Activated naive CD8-positive, alpha-beta T cell treated with anti-CD3 and anti-CD28 coated beads for 36 hours (primary cell): ENCODE measurements at regions not wholly inside any gene's neighbourhood (a gene's known extent, or its start where the extent isn't known, plus 50 kb on each side); places are given as distances from the start of the nearest gene placed in this dataset.

Experiments
- DNase-seq: peaks from one replicate; pipeline ENCODE4 v3.0.0; 2021
- H3K27ac Mint-ChIP-seq: one replicate; pipeline ENCODE4 v1.8.0; 2022; ENCODE audit warnings: mild to moderate bottlenecking, moderate library complexity, mixed read lengths
- H3K27me3 Mint-ChIP-seq: one replicate; pipeline ENCODE4 v1.8.0; 2022; ENCODE audit warnings: mild to moderate bottlenecking, mixed read lengths
- H3K36me3 Mint-ChIP-seq: one replicate; pipeline ENCODE4 v1.8.0; 2021; ENCODE audit warnings: mild to moderate bottlenecking, mixed read lengths
- H3K4me1 Mint-ChIP-seq: one replicate; pipeline ENCODE4 v1.8.0; 2021; ENCODE audit warnings: mixed read lengths
- H3K4me3 Mint-ChIP-seq: one replicate; pipeline ENCODE4 v1.8.0; 2022; ENCODE audit warnings: mild to moderate bottlenecking, moderate library complexity, mixed read lengths
- H3K9me3 Mint-ChIP-seq: one replicate; pipeline ENCODE4 v1.8.0; 2022; ENCODE audit warnings: mixed read lengths

DNA sequence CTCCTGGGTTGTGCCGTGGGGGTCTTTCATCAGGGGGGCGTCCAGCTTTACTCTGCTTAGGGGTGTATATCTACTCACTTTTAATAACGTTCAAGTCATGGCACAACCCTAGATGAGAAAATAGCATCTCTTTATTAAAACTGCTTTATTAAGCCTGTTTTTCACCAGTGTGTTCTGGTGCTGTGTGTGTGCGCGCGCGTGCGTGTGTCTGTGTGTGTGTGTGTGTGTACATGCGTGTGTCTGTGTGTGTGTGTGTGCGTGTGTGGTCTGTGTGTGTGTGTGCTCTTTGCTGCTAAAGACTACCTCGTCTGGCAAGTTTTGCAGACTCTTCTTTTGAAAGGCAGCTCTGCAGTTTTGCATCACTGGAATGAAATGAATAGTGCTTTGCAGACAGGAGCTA, 390.9 kb upstream of the MKI67 start:
- H3K4me3 Mint-ChIP-seq: no peak overlapping the region
- no peaks in the 10 kb centered on the region for H3K36me3 Mint-ChIP-seq
- H3K9me3 Mint-ChIP-seq: no peaks in the 10 kb centered on the region
- no peak for DNase-seq
- no peaks in the 10 kb centered on the region for H3K4me1 Mint-ChIP-seq
- no peaks in the 10 kb centered on the region for H3K27me3 Mint-ChIP-seq
- no peak overlapping the region for H3K27ac Mint-ChIP-seq

DNA sequence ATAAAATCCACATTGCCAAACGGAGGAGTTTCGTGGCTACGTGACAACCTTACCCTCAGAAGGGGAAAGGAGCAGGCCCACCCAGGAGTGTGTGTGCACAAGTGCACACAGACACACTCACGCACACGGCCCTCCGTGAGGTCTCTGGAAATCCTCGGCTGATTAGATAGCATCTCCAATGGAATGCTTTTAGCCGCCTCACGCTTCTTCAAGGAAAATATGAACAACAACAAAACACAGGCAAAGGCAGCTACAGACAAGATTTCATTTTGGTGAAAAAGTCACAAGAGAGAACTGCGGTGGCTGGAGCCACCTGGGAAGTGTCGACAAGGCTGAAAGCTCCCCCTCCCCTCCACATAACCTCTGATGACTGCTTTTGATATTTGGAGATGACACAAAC, 391.8 kb upstream of the MKI67 start:
- no peaks in the 10 kb centered on the region for H3K27me3 Mint-ChIP-seq
- no peak overlapping the region for H3K27ac Mint-ChIP-seq
- H3K4me3 Mint-ChIP-seq: no peak overlapping the region
- no peak for DNase-seq
- H3K9me3 Mint-ChIP-seq: no peaks in the 10 kb centered on the region
- H3K4me1 Mint-ChIP-seq: no peaks in the 10 kb centered on the region
- no peaks in the 10 kb centered on the region for H3K36me3 Mint-ChIP-seq

DNA sequence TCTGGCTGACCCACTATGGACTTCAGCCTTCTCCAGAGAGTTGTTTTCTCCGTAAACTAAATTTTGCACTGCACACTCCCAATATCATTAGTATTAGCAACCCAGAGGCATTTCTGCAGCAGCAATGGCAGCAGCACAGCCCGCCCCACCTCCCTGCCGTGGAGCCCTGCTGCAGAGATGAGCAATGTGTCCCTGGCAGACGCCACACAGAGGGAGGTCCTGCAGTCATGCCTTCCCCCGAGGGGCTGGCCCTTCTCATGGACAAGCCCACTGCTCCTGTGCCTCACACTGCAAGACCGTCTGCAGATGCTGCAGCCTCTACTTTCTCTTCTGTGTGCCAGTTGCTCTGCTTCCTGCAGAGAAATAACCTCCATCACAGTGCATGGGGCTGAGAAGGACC, 393.4 kb upstream of the MKI67 start:
- no peaks in the 10 kb centered on the region for H3K9me3 Mint-ChIP-seq
- H3K4me3 Mint-ChIP-seq: no peak overlapping the region
- H3K27me3 Mint-ChIP-seq: no peaks in the 10 kb centered on the region
- H3K36me3 Mint-ChIP-seq: no peaks in the 10 kb centered on the region
- H3K27ac Mint-ChIP-seq: no peak overlapping the region
- no peak for DNase-seq
- no peaks in the 10 kb centered on the region for H3K4me1 Mint-ChIP-seq

DNA sequence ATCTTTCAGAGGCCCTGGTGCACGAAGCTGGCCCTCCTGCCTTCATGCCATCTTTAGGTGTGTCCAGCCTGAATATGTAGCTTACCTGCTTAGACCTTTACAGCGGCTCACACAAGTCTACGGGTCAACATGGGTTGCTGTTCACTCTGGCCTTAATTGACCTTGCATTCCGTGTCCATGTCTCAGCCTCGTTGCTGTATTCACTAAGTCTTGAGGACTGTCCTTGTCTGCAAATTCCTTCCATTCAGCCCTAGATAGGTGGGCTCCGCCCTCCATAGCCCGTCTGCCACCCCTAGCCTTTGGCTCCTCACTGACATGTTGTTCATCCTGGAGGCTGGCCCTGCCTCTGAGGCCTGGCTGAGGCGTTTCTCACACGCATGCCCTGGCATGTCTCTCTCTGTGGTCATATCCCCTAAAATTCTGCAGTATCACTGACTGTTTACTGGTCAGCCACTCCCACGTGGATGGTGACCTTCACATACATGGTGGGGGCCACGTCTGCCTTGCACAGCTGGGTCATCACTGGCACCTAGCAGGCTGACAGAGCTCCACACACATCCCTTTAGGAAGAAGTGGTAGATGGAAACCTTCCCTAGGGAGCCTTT, 394.1 kb upstream of the MKI67 start:
- Mint-ChIP-seq H3K9me3 (no peaks in the 10 kb centered on the region), H3K36me3 (no peaks in the 10 kb centered on the region), H3K27me3 (no peaks in the 10 kb centered on the region), H3K4me3 (no peak overlapping the region), H3K27ac (no peak overlapping the region), H3K4me1 (no peaks in the 10 kb centered on the region)
- DNase-seq: no peak

DNA sequence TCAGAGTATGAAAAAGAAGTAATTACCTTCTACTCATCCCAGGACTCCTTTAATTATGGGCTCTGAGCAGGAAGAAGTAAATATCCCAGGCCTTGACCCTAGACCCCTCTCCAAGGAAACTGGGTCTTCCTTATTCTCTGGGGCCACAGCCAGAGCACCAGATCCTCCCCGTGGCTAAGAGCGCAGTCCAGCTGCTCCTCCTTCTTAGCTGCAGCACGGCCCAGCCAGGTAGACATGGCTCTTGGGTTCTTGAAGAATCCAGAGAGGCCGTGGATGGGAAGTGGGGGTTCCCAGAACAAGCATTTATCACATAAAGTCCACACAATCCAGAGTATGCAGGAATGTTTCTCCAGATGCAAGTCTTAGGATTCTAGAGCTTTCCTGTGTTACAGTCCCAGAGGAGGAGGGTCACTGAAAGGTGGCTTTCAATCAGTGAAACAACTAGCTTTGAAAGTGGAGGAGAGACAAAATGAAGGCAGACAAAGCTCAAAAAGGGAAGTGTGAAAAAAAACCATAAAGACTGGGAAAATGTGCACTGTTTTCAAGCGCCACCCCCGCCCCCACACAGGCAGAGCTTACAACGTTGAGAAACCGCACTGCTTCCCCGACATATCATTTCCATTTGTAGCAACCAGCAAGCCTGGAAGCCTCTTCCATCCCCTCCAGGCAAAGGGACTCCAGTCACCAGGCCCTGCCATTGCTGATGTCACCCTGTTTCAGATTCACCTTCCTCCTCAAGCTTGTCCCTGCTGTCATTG, 396.5 kb upstream of the MKI67 start:
- Mint-ChIP-seq H3K4me1 (no peaks in the 10 kb centered on the region), H3K27me3 (no peaks in the 10 kb centered on the region), H3K4me3 (no peak overlapping the region), H3K9me3 (no peaks in the 10 kb centered on the region), H3K36me3 (no peaks in the 10 kb centered on the region), H3K27ac (no peak overlapping the region)
- DNase-seq: no peak

DNA sequence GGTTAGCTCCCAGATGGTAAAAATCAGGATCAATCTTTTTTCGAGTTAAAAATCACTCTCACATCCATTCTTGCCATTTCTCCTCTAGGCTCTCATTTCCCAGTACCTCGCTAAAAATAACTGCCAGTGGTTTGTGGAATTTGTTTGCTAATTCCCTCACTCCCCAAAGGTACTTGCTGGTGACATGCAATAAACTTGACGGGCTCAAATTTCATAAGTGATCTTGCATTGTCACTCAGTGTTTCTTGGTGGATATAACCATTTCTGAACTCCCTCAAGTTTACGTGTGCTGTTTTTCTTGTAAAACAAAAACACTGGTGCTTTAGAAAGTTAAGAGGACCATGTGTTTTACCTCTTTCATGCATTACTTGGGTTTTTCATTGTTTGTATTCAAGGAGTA, 399.2 kb upstream of the MKI67 start:
- Mint-ChIP-seq H3K36me3 (no peaks in the 10 kb centered on the region), H3K4me1 (no peaks in the 10 kb centered on the region), H3K27ac (no peak overlapping the region), H3K4me3 (no peak overlapping the region), H3K27me3 (peaks cover 5% of the 10 kb centered on the region), H3K9me3 (no peaks in the 10 kb centered on the region)
- no peak for DNase-seq

DNA sequence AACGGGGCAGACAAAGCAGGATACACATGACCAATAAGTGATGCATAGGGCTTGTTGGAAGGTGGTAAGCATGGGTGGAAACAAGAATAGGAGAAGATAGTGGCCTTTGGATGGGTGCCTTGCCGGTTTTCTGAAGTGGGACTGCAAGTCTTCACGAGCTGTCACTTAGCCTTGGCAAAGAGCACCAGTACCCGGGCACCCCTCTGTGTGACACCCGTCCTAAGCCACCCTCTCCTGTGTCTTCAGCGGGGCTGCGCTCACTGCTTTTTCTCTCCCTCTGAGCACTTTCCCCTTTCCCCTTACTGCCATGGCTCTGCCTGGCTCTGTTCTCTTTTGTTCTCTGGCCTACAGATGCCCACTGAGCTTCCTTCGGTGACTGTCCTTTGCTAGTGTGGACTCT, 399.7 kb upstream of the MKI67 start:
- Mint-ChIP-seq H3K27ac (no peak overlapping the region), H3K9me3 (no peaks in the 10 kb centered on the region), H3K4me3 (no peak overlapping the region), H3K36me3 (no peaks in the 10 kb centered on the region), H3K27me3 (peaks cover 5% of the 10 kb centered on the region), H3K4me1 (no peaks in the 10 kb centered on the region)
- no peak for DNase-seq

DNA sequence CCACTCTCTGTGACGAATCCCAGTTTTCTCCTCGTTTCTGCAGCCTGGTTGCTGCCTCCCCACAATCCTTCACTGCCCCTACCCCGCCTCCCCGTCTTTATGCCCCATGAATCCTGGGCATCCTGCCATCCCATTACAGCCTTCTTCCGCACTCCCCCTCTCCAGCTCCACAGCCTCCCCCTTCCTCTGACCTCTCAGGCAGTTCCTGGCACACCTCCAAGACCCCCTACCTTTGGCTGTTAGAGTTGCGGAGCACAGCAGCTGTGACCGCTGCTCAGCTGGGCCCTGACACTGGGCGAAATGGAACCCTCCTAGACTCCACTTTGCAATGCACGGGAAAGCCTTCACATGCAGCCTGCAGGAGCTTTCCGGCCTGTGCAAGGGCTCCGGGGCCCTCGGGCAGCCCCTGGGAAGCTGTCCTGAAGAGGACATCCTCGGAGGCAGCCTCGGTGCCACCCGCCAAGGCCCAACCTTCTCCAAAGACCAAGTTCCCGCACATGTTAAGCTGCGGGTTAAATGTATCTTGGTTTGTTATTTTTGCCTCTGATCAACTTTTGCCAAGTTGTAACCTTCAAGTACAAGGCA, 400.7 kb upstream of the MKI67 start:
- no peak for DNase-seq
- Mint-ChIP-seq H3K4me3 (no peak overlapping the region), H3K4me1 (no peaks in the 10 kb centered on the region), H3K27me3 (peaks cover 7% of the 10 kb centered on the region), H3K27ac (no peak overlapping the region), H3K9me3 (no peaks in the 10 kb centered on the region), H3K36me3 (no peaks in the 10 kb centered on the region)

DNA sequence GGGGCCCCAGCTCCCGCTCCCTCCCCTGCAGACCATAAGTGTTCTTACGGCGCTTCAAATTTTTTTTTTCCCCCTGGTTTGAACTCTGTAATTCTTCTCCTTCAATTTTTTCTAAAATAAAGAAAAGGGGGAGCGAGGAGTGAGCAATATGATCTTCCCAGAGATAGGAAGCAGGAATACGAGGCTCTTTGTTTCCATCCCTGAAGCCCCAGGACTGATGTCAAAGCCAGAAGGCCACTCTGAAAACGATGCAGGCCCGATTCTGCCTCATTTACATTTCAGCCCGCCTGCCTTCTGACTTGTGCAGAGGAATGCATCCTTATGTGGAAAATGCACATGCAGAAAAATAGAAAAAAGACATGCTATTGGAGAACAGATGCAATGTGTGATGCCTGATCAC, 401.5 kb upstream of the MKI67 start:
- Mint-ChIP-seq H3K27me3 (peaks cover 9% of the 10 kb centered on the region), H3K4me3 (no peak overlapping the region), H3K27ac (no peak overlapping the region), H3K4me1 (no peaks in the 10 kb centered on the region), H3K9me3 (no peaks in the 10 kb centered on the region), H3K36me3 (no peaks in the 10 kb centered on the region)
- DNase-seq: no peak

DNA sequence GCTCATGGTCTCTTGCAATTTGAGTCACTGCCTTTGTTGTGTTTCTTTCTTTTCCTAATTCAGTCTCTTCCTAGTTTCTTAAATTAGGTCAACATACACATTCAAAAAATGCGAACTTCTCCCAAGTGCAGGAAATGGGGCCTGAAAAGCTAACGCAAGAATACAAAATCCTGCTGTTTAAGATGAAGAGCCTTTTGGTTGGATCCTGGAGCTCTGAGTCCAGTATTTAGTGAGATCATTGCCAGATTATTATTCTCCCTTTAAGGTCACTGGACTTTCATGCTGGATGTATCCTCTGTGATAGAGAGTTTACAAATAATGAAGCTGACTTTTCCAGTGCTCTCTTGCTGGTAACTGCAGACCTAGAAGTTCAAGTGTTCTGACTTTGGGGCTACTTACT, 401.9 kb upstream of the MKI67 start:
- Mint-ChIP-seq H3K4me3 (no peak overlapping the region), H3K36me3 (no peaks in the 10 kb centered on the region), H3K27me3 (peaks cover 13% of the 10 kb centered on the region), H3K27ac (no peak overlapping the region), H3K4me1 (no peaks in the 10 kb centered on the region), H3K9me3 (no peaks in the 10 kb centered on the region)
- no peak for DNase-seq

DNA sequence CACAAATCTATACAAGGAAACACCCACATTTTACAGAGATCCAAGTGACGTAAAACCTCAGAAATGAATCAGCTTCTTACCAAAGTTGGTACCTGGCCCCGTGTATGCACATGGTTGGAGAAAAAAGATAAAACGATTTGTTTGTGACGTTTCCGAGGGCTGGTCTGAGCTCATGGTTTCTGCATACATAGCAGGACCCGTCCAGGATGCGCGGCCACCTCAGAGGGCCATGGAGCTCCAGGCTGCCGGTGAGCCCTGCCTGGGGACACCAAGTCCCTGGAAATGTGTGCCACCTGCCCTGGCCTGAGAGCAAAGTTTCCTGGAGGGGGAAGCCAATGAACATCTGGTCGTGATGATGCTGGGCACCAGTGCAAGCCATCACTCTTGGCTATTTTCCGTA, 402.6 kb upstream of the MKI67 start:
- Mint-ChIP-seq H3K27ac (no peak overlapping the region), H3K27me3 (peaks cover 14% of the 10 kb centered on the region), H3K9me3 (no peaks in the 10 kb centered on the region), H3K4me3 (no peak overlapping the region), H3K36me3 (no peaks in the 10 kb centered on the region), H3K4me1 (no peaks in the 10 kb centered on the region)
- DNase-seq: no peak

DNA sequence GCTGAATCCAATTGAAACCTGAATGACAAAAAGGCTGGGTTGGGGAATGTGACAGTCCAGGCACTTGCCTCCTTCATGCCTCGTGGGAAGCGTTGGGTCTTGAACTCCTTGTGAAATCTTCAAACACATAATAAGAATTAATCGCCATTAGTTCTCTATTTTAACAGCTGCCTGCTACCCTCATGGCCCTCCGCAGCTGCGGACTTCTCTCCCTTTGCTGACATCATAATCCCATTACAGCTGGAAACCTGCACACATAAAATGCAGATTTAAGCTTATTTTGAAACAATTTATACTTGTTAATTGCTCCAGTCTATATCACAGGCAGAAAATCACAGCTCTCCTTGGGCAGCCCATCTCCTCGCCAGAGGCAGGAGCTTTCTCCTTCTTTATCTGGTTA, 403.0 kb upstream of the MKI67 start:
- Mint-ChIP-seq H3K9me3 (no peaks in the 10 kb centered on the region), H3K4me3 (no peak overlapping the region), H3K27ac (no peak overlapping the region), H3K4me1 (no peaks in the 10 kb centered on the region), H3K27me3 (peaks cover 14% of the 10 kb centered on the region), H3K36me3 (no peaks in the 10 kb centered on the region)
- DNase-seq: no peak

DNA sequence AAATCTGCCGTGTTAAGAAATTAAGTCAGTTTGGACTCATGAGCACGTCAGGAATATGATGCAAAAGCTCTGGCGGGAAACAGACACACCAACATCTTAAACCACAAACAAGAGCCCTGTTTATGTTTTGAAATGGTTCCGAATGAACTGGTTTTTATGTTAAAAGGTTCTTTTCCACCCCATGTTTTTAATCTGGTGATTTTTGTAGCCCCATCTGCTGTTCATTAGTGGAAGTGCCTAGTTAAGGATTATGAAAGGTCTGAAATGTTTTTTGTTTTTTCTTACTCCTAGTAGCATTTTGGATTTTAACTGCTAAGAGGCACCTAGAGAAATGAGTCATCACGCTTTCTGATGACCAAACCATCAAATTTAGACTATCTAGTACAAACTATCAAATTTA, 404.1 kb upstream of the MKI67 start:
- Mint-ChIP-seq H3K27ac (no peak overlapping the region), H3K4me1 (no peaks in the 10 kb centered on the region), H3K9me3 (no peaks in the 10 kb centered on the region), H3K27me3 (peaks cover 18% of the 10 kb centered on the region), H3K36me3 (no peaks in the 10 kb centered on the region), H3K4me3 (no peak overlapping the region)
- DNase-seq: no peak

DNA sequence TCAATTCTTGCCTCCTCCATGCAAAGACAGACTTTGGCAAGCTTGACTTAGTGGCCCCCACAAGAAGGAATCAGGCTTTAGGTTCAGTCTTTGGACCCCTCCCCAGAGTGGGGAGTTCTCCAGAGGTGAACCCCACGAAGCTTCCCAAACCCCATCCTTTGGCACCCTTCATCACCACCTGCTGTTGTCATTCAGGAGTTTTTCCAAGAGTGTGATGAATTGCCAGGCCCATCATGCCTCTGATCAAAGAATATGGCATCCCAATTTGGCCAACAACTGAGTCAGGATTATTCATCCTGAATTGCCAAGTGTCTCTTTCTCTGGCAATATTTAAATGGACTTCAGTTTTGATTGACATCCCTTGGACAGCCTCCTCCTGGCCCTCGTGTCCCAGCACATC, 404.7 kb upstream of the MKI67 start:
- H3K27me3 Mint-ChIP-seq: peaks cover 22% of the 10 kb centered on the region
- DNase-seq: no peak
- no peaks in the 10 kb centered on the region for H3K36me3 Mint-ChIP-seq
- no peak overlapping the region for H3K27ac Mint-ChIP-seq
- no peak overlapping the region for H3K4me3 Mint-ChIP-seq
- H3K4me1 Mint-ChIP-seq: no peaks in the 10 kb centered on the region
- H3K9me3 Mint-ChIP-seq: no peaks in the 10 kb centered on the region

DNA sequence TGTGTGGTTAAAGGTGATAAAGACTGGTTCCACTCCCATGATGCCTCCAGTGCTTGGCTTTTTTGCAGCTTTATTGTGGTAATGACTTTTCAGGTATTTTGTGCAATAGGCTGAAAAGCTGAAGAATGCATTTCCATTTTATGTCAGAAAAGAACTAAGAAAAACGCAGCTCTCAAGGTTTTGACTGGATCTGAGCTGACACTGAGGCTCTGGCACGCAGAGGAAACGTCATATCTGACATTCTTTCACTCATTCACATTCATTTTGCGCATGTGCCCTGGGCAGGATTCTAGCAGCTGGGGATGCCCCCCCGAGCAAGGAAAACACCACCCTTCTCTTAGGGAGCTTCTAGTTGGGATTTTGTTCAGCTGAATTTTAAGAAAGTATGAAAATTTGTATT, 408.5 kb upstream of the MKI67 start:
- DNase-seq: no peak
- no peak overlapping the region for H3K4me3 Mint-ChIP-seq
- H3K27me3 Mint-ChIP-seq: peaks cover 44% of the 10 kb centered on the region
- H3K4me1 Mint-ChIP-seq: no peaks in the 10 kb centered on the region
- no peaks in the 10 kb centered on the region for H3K36me3 Mint-ChIP-seq
- H3K9me3 Mint-ChIP-seq: no peaks in the 10 kb centered on the region
- H3K27ac Mint-ChIP-seq: no peak overlapping the region

DNA sequence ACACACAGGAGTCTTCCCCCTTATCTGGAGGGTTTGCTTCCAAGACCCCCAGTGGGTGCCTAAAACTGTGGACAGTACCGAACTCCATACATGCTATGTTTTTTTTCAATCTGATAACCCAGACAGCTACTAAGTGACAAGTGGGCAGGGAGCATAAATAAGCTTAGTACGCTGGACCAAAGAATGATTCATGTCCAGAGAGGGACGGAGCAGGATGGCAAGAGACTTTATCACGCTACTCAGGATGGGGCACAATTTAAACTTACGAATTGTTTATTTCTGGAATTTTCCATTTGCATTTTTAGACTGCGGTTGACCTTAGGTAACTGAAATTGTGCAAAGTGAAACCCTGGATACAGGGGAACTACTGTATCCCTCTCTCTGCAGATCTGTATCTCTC, 410.0 kb upstream of the MKI67 start:
- Mint-ChIP-seq H3K27ac (no peak overlapping the region), H3K4me1 (no peaks in the 10 kb centered on the region), H3K4me3 (no peak overlapping the region), H3K9me3 (no peaks in the 10 kb centered on the region), H3K36me3 (no peaks in the 10 kb centered on the region), H3K27me3 (peaks cover 52% of the 10 kb centered on the region)
- no peak for DNase-seq
